ENCODE measurements at regions not wholly inside any gene's neighbourhood (a gene's known extent, or its start where the extent isn't known, plus 50 kb on each side); places are given as distances from the start of the nearest gene placed in this dataset.

DNA sequence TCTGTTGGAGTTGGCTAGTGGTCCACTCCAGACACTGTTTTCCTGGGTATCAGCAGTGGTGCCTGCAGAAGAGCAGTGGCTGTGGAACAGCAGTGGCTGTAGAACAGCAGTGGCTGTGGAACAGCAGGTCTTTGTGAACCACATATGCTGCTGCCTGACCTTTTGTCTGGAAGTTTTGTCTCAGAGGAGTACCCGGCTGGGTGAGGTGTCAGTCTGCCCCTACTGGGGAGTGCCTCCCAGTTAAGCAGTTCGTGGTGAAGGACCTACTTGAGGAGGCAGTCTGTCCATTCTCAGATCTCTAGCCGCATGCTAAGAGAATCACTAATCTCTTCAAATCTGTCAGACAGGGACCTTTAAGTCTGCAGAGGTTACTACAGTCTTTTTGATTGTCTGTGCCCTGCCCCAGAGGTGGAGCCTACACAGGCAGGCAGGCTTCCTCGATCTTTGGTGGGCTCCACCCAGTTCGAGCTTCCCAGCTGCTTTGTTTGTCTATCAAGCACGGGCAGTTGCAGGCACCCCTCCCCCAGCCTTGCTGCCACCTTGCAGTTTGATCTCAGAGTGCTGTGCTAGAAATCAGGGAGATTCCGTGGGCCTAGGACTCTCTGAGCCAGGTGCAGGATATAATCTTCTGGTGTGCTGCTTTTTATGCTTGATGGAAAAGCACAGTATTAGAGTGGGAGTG is 89.1 kb upstream of the TRIM48 start:
- DNase-seq (ENCODE audit: low spot score) (no peak), ATAC-seq (no peak), FAIRE-seq (no peak)
- BruUV-seq (replicated peaks), result no TSS peak
- Histone ChIP-seq H3K27ac (ENCODE audit: extremely low read length, insufficient read depth, low read length) (no peak overlapping the region), H3K79me2 (ENCODE audit: insufficient read depth, low read length) (no peaks in the 10 kb centered on the region), H4K20me1 (ENCODE audit: insufficient read depth, low read length) (no peaks in the 10 kb centered on the region), H3K4me1 (ENCODE audit: insufficient read depth, low read length) (no peaks in the 10 kb centered on the region), H3K27me3 (ENCODE audit: control insufficient read depth in 1 of 2, insufficient read depth in 2 of 2, low read length in 2 of 2) (no peaks in the 10 kb centered on the region), H3K9ac (ENCODE audit: insufficient read depth, low read depth, low read length) (no peak overlapping the region), H3K9me3 (ENCODE audit: low read length) (peaks cover 83% of the 10 kb centered on the region), H2AFZ (ENCODE audit: low read length) (no peak overlapping the region), H3K4me3 (replicated peaks in 1 of 3; ENCODE audit: insufficient read depth in 1 of 3, low read depth in 2 of 3, low read length in 3 of 3) (no peak overlapping the region), H3K4me2 (ENCODE audit: low read depth, low read length) (no peak overlapping the region), H3K36me3 (replicated peaks in 1 of 2; ENCODE audit: control insufficient read depth in 1 of 2, insufficient read depth in 2 of 2, low read length in 2 of 2) (no peaks in the 10 kb centered on the region)
- WGBS (ENCODE audit: low lambda C conversion rate), result 0% methylated on average over 5 of the region's 7 CpGs
- in situ Hi-C loops (cut with HindIII; ENCODE audit: extremely low pct_ligation_motif_present, low pct_unique_long_range_greater_than_20kb), result no loop called here
- intact Hi-C loops (cut with micrococcal nuclease; ENCODE audit: unreplicated experiment), result no loop called here
- TF ChIP-seq, protein P1, sequence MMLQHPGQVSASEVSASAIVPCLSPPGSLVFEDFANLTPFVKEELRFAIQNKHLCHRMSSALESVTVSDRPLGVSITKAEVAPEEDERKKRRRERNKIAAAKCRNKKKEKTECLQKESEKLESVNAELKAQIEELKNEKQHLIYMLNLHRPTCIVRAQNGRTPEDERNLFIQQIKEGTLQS (CRISPR knock-in tag; IDR thresholded peaks at IDR 0.05), result no peak
- TF ChIP-seq ZFP36 (IDR thresholded peaks at IDR 0.05; ENCODE audit: borderline replicate concordance, low read depth, low read length, partially characterized antibody) (no peak), DNMT3B (CRISPR knock-in tag; conservative IDR thresholded peaks at IDR 0.05) (no peak), MXD4 (CRISPR knock-in tag; IDR thresholded peaks at IDR 0.05) (no peak), NONO (IDR thresholded peaks at IDR 0.05) (no peak), NONO (CRISPR knock-in tag; conservative IDR thresholded peaks at IDR 0.05) (no peak), IRF2 (CRISPR knock-in tag; IDR thresholded peaks at IDR 0.05) (no peak), TIGD3 (CRISPR knock-in tag; IDR thresholded peaks at IDR 0.05; ENCODE audit: borderline replicate concordance) (no peak), ZFP36L2 (CRISPR knock-in tag; IDR thresholded peaks at IDR 0.05) (no peak), ZNF10 (CRISPR knock-in tag; IDR thresholded peaks at IDR 0.05; ENCODE audit: borderline replicate concordance, low read depth) (no peak), ZNF136 (CRISPR knock-in tag; IDR thresholded peaks at IDR 0.05; ENCODE audit: low read depth) (no peak), TBX3 (IDR thresholded peaks at IDR 0.05; ENCODE audit: borderline replicate concordance) (no peak), KMT2A (CRISPR knock-in tag; IDR thresholded peaks at IDR 0.05) (no peak), PHF20 (CRISPR knock-in tag; IDR thresholded peaks at IDR 0.05) (no peak)
- CTCF ChIA-PET (ENCODE audit: low intra/inter-chr PET ratio, low total read pairs), result no interaction called here
- POLR2A ChIA-PET, result no interaction called here

Measured in HepG2 (cell line).